HepG2 (cell line): ENCODE measurements at regions not wholly inside any gene's neighbourhood (a gene's known extent, or its start where the extent isn't known, plus 50 kb on each side); places are given as distances from the start of the nearest gene placed in this dataset.

Source experiments
- ATAC-seq: fragments of 200-7000 bp; cut with Tn5 transposase; 3 replicates; pipeline ENCODE4 v1.9.1; 2020; ENCODE audit warnings: mild to moderate bottlenecking, moderate library complexity
- BruUV-seq: library from RNA; stranded (reverse); fragments of 400-500 nt; replicated peaks from 2 replicates; lab custom pipeline; 2021; lab: Mats Ljungman, UMichigan
- CTCF ChIA-PET: fragments of 300-600 bp; formaldehyde crosslinking; extraction: SDS; loops from one replicate; lab custom pipeline; 2021; ENCODE audit warnings: low total read pairs, inconsistent platforms, low intra/inter-chr PET ratio; lab: Yijun Ruan, JAX
- POLR2A ChIA-PET: fragments of 350-600 bp; sonication (Branson Sonifier 250); formaldehyde crosslinking; loops from one replicate; lab custom pipeline; 2020; ENCODE audit warnings: antibody characterized with exemption, inconsistent platforms; lab: Yijun Ruan, JAX
- DNase-seq: peaks from one replicate; pipeline ENCODE4 v3.0.0-alpha.2; 2015; ENCODE audit warnings: low spot score
- FAIRE-seq: peaks from 3 replicates; lab custom pipeline; 2011; peaks lifted over from hg19 to GRCh38; lab: Jason Lieb, UNC
- H2AFZ ChIP-seq: one replicate; pipeline ENCODE4 v1.6.1; 2011; ENCODE audit warnings: low read length, inconsistent platforms
- H3K27ac ChIP-seq: fragments of 300-600 bp; 3 replicates; pipeline ENCODE4 v1.8.0; 2011; ENCODE audit warnings: mixed run types, mild to moderate bottlenecking, mixed read lengths, low read length, inconsistent platforms; ENCODE audit not compliant: insufficient read depth; ENCODE audit errors: extremely low read length
- H3K27me3 ChIP-seq, 2 experiments: fragments of 200-600 bp in 1 of 2; 2 replicates in 1 of 2; 3 replicates in 1 of 2; pipeline versions ENCODE4 v1.6.0 to v1.8.0; 2011; ENCODE audit warnings: low read length in 2 of 2, mild to moderate bottlenecking in 2 of 2, moderate library complexity in 2 of 2, inconsistent platforms in 1 of 2; ENCODE audit not compliant: insufficient read depth in 2 of 2, control insufficient read depth in 1 of 2
- H3K36me3 ChIP-seq, 2 experiments: fragments of 200-600 bp in 1 of 2; replicated peaks in 1 of 2; 2 replicates in 1 of 2; 3 replicates in 1 of 2; pipeline versions ENCODE4 v1.5.1 to v1.8.0; 2011; ENCODE audit warnings: low read length in 2 of 2, inconsistent platforms in 1 of 2; ENCODE audit not compliant: insufficient read depth in 2 of 2, control insufficient read depth in 1 of 2
- H3K4me1 ChIP-seq: 2 replicates; pipeline ENCODE4 v1.5.1; 2012; ENCODE audit warnings: low read length, inconsistent platforms; ENCODE audit not compliant: insufficient read depth
- H3K4me2 ChIP-seq: 2 replicates; pipeline ENCODE4 v1.6.0; 2011; ENCODE audit warnings: low read depth, low read length, inconsistent platforms
- H3K4me3 ChIP-seq, 3 experiments: fragments of 200-600 bp in 1 of 3; sonication (generic), shearing (Covaris generic) in 1 of 3; replicated peaks in 1 of 3; 2 replicates each; pipeline ENCODE4 v1.5.1; 2011 to 2016; ENCODE audit warnings: low read length in 3 of 3, inconsistent platforms in 2 of 3, low read depth in 2 of 3, mild to moderate bottlenecking in 2 of 3, control low read depth in 1 of 3, mixed read lengths in 1 of 3; ENCODE audit not compliant: insufficient read depth in 1 of 3
- H3K79me2 ChIP-seq: one replicate; pipeline ENCODE4 v1.6.1; 2011; ENCODE audit warnings: low read length, inconsistent platforms; ENCODE audit not compliant: insufficient read depth
- H3K9ac ChIP-seq: 2 replicates; pipeline ENCODE4 v1.6.0; 2011; ENCODE audit warnings: mild to moderate bottlenecking, low read depth, low read length, inconsistent platforms; ENCODE audit not compliant: insufficient read depth
- H3K9me3 ChIP-seq: 2 replicates; pipeline ENCODE4 v1.5.1; 2012; ENCODE audit warnings: mild to moderate bottlenecking, low read length
- H4K20me1 ChIP-seq: 2 replicates; pipeline ENCODE4 v1.6.0; 2011; ENCODE audit warnings: inconsistent platforms, mild to moderate bottlenecking, low read length, moderate library complexity; ENCODE audit not compliant: insufficient read depth
- HHEX ChIP-seq: IDR thresholded peaks from 2 replicates; pipeline ENCODE4 v1.6.1; 2016; ENCODE audit warnings: control low read depth
- JDP2 ChIP-seq: sonication (generic); formaldehyde crosslinking; IDR thresholded peaks from 2 replicates; pipeline ENCODE4 v1.8.1; 2022; ENCODE audit warnings: missing genetic modification reagents, borderline replicate concordance
- PCBP1 ChIP-seq: fragments of 200-400 bp; formaldehyde crosslinking; IDR thresholded peaks from 2 replicates; pipeline ENCODE4 v1.6.1; 2017; ENCODE audit warnings: mild to moderate bottlenecking, low read depth, low read length, borderline replicate concordance
- POLR2A ChIP-seq, 2 experiments: IDR thresholded peaks; 2 replicates each; pipeline ENCODE4 v1.6.1; 2011; ENCODE audit warnings: low read depth in 2 of 2, low read length in 2 of 2, mild to moderate bottlenecking in 1 of 2, moderate library complexity in 1 of 2; ENCODE audit not compliant: insufficient read depth in 1 of 2
- RBAK ChIP-seq: sonication (generic); formaldehyde crosslinking; IDR thresholded peaks from 2 replicates; pipeline ENCODE4 v1.5.1; 2020; ENCODE audit warnings: mild to moderate bottlenecking, missing genetic modification reagents
- SALL1 ChIP-seq: sonication (generic); formaldehyde crosslinking; IDR thresholded peaks from 2 replicates; pipeline ENCODE4 v1.8.0; 2022; ENCODE audit warnings: mild to moderate bottlenecking, missing genetic modification reagents
- TARDBP ChIP-seq: sonication (generic); formaldehyde crosslinking; IDR thresholded peaks from 2 replicates; pipeline ENCODE4 v1.8.0; 2022; ENCODE audit warnings: mild to moderate bottlenecking, missing genetic modification reagents
- ZFX ChIP-seq: sonication (generic); formaldehyde crosslinking; IDR thresholded peaks from 2 replicates; pipeline ENCODE4 v1.4.0; 2020; ENCODE audit warnings: mild to moderate bottlenecking, low read depth, missing genetic modification reagents, moderate library complexity
- ZNF235 ChIP-seq: sonication (generic); formaldehyde crosslinking; IDR thresholded peaks from 2 replicates; pipeline ENCODE4 v1.8.1; 2023; ENCODE audit warnings: mild to moderate bottlenecking, missing genetic modification reagents, borderline replicate concordance
- ZNF343 ChIP-seq: sonication (generic); formaldehyde crosslinking; IDR thresholded peaks from 2 replicates; pipeline ENCODE4 v1.4.0; 2020; ENCODE audit warnings: mild to moderate bottlenecking, missing genetic modification reagents
- WGBS: methylation state at CpG from one replicate; pipeline ENCODE4 v1.1.6; 2017; ENCODE audit warnings: low lambda C conversion rate; 5-methylcytosine and 5-hydroxymethylcytosine counted together
- in situ Hi-C: cut with HindIII; loops from 2 replicates; pipeline ENCODE4 v1.10.0; 2017; ENCODE audit warnings: low pct_unique_long_range_greater_than_20kb; ENCODE audit not compliant: extremely low pct_ligation_motif_present
- intact Hi-C: fragments of 100-400 bp; cut with micrococcal nuclease; formaldehyde crosslinking; loops from one replicate; pipeline ENCODE4 v1.10.0; 2022; ENCODE audit not compliant: unreplicated experiment
- TF ChIP-seq, protein P1 (sequence below): sonication (generic); formaldehyde crosslinking; IDR thresholded peaks from 2 replicates; pipeline ENCODE4 v1.5.1; 2020; ENCODE audit warnings: missing genetic modification reagents, mild to moderate bottlenecking, borderline replicate concordance
- TF ChIP-seq, protein P2 (sequence below): sonication (generic); formaldehyde crosslinking; IDR thresholded peaks from 2 replicates; pipeline ENCODE4 v1.5.0; 2020; ENCODE audit warnings: mild to moderate bottlenecking, missing genetic modification reagents
- TF ChIP-seq, protein P3 (sequence below): sonication (generic); formaldehyde crosslinking; conservative IDR thresholded peaks from 2 replicates; pipeline ENCODE4 v1.8.0; 2022; ENCODE audit warnings: missing genetic modification reagents

DNA sequence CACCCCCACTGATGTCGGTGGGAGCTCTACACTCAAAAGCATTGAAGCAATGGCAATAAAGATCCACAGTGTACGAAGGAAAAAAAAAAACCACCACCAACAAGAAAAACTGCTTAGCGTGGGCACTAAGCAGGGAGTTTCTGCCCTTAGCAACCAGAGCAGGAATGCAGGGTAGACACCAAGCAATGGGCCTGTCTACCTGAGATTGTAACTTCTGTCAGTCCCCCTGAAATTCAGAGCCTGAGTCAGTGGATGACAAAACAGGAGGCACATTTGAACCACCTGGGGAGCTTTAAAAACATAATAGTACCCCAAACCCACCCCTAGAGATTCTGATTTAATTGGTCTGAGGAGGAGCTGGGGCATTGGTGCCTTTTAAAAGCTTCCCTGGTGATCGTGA is 275.2 kb downstream of the SATB1 start:
- intact Hi-C loops (no loop called here), in situ Hi-C loops (no loop called here)
- Histone ChIP-seq H3K27ac (no peak overlapping the region), H3K36me3 (no peaks in the 10 kb centered on the region), H4K20me1 (no peaks in the 10 kb centered on the region), H3K4me2 (no peak overlapping the region), H3K4me1 (no peaks in the 10 kb centered on the region), H3K9ac (no peak overlapping the region), H2AFZ (no peak overlapping the region), H3K27me3 (no peaks in the 10 kb centered on the region; a peak in 1 of 5 replicates), H3K4me3 (no peak overlapping the region), H3K79me2 (no peaks in the 10 kb centered on the region), H3K9me3 (no peaks in the 10 kb centered on the region)
- ATAC-seq (no peak), FAIRE-seq (no peak), DNase-seq (no peak)
- CTCF ChIA-PET: no interaction called here
- no TSS peak for BruUV-seq
- POLR2A ChIA-PET: no interaction called here
- WGBS: 5% methylated on average over 4 of the region's 4 CpGs
- TF ChIP-seq PCBP1: no peak
- TF ChIP-seq ZFX: no peak
- no peak for TF ChIP-seq ZNF235 (CRISPR knock-in tag)
- TF ChIP-seq JDP2 (CRISPR knock-in tag): no peak
- no peak for TF ChIP-seq RBAK (CRISPR knock-in tag)
- TF ChIP-seq ZNF343 (CRISPR knock-in tag): no peak

DNA sequence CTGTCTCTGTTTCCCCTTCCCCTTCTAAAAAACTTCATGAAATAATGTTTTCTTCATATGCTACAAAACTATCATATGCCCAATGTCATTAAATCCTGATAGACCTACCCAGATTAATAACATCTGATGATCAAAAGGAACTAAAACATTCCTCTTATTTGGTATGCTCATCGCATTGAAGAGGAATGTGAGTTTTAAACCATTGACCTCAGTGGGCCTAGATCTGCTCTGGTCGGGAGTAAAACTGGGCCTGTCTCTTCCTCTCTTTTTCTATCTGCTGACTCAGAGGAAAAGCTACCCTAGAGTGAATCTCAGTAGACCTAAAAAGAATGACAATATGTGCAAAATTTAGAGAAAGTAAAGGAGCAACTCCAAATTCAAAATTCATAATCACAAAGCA is 275.8 kb downstream of the SATB1 start:
- intact Hi-C loops: no loop called here
- no TSS peak for BruUV-seq
- FAIRE-seq: no peak
- Histone ChIP-seq H3K4me3 (no peak overlapping the region), H3K4me2 (no peak overlapping the region), H3K27me3 (no peaks in the 10 kb centered on the region; a peak in 1 of 5 replicates), H2AFZ (no peak overlapping the region), H3K79me2 (no peaks in the 10 kb centered on the region), H3K9me3 (no peaks in the 10 kb centered on the region), H3K36me3 (no peaks in the 10 kb centered on the region), H3K27ac (no peak overlapping the region), H3K4me1 (no peaks in the 10 kb centered on the region), H3K9ac (no peak overlapping the region), H4K20me1 (no peaks in the 10 kb centered on the region)
- WGBS: 25% methylated on average over 2 of the region's 2 CpGs
- ChIA-PET CTCF (no interaction called here), POLR2A (no interaction called here)
- no peak for DNase-seq
- no peak for ATAC-seq
- in situ Hi-C loops: no loop called here
- TF ChIP-seq, protein P1, sequence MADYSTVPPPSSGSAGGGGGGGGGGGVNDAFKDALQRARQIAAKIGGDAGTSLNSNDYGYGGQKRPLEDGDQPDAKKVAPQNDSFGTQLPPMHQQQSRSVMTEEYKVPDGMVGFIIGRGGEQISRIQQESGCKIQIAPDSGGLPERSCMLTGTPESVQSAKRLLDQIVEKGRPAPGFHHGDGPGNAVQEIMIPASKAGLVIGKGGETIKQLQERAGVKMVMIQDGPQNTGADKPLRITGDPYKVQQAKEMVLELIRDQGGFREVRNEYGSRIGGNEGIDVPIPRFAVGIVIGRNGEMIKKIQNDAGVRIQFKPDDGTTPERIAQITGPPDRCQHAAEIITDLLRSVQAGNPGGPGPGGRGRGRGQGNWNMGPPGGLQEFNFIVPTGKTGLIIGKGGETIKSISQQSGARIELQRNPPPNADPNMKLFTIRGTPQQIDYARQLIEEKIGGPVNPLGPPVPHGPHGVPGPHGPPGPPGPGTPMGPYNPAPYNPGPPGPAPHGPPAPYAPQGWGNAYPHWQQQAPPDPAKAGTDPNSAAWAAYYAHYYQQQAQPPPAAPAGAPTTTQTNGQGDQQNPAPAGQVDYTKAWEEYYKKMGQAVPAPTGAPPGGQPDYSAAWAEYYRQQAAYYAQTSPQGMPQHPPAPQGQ (CRISPR knock-in tag): no peak
- TF ChIP-seq SALL1 (CRISPR knock-in tag) (no peak), TARDBP (CRISPR knock-in tag) (no peak), POLR2A (IDR thresholded peaks at IDR 0.05; ENCODE audit: insufficient read depth in 1 of 2, low read depth in 2 of 2, low read length in 2 of 2) (no peak), HHEX (CRISPR knock-in tag) (no peak)
- TF ChIP-seq, protein P2, sequence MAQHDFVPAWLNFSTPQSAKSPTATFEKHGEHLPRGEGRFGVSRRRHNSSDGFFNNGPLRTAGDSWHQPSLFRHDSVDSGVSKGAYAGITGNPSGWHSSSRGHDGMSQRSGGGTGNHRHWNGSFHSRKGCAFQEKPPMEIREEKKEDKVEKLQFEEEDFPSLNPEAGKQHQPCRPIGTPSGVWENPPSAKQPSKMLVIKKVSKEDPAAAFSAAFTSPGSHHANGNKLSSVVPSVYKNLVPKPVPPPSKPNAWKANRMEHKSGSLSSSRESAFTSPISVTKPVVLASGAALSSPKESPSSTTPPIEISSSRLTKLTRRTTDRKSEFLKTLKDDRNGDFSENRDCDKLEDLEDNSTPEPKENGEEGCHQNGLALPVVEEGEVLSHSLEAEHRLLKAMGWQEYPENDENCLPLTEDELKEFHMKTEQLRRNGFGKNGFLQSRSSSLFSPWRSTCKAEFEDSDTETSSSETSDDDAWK (CRISPR knock-in tag): no peak
- TF ChIP-seq, protein P3, sequence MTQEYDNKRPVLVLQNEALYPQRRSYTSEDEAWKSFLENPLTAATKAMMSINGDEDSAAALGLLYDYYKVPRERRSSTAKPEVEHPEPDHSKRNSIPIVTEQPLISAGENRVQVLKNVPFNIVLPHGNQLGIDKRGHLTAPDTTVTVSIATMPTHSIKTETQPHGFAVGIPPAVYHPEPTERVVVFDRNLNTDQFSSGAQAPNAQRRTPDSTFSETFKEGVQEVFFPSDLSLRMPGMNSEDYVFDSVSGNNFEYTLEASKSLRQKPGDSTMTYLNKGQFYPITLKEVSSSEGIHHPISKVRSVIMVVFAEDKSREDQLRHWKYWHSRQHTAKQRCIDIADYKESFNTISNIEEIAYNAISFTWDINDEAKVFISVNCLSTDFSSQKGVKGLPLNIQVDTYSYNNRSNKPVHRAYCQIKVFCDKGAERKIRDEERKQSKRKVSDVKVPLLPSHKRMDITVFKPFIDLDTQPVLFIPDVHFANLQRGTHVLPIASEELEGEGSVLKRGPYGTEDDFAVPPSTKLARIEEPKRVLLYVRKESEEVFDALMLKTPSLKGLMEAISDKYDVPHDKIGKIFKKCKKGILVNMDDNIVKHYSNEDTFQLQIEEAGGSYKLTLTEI (CRISPR knock-in tag): no peak
